Upper lobe of left lung (tissue), 6 donors: ENCODE measurements at regions not wholly inside any gene's neighbourhood (a gene's known extent, or its start where the extent isn't known, plus 50 kb on each side); places are given as distances from the start of the nearest gene placed in this dataset.

ENCODE experiments used
- ATAC-seq, 2 donors: fragments of 200-7000 bp; cut with Tn5 transposase; one replicate each; pipeline ENCODE4 v1.9.1; 2022; ENCODE audit warnings: mild to moderate bottlenecking in 2 of 2, moderate library complexity in 2 of 2; ENCODE audit not compliant: low FRiP score in 2 of 2
- DNase-seq, 2 donors: peaks; one replicate each; pipeline ENCODE4 v3.0.0-alpha.2; 2019 to 2020
- H3K27ac ChIP-seq, 4 donors: fragments of 200-600 bp; sonication (generic); one replicate each; pipeline ENCODE4 v1.5.1; 2016 to 2019
- H3K27me3 ChIP-seq, 4 donors: fragments of 200-600 bp; sonication (generic); one replicate each; pipeline ENCODE4 v1.5.1; 2017 to 2019
- H3K36me3 ChIP-seq, 4 donors: fragments of 200-600 bp; sonication (generic); one replicate each; pipeline ENCODE4 v1.5.1; 2016 to 2019
- H3K4me1 ChIP-seq, 4 donors: fragments of 200-600 bp; sonication (generic); one replicate each; pipeline ENCODE4 v1.5.1; 2018 to 2019
- H3K4me3 ChIP-seq, 4 donors: fragments of 200-600 bp; sonication (generic); one replicate each; pipeline ENCODE4 v1.5.1; 2017 to 2019; ENCODE audit warnings: mild to moderate bottlenecking in 2 of 4, moderate library complexity in 1 of 4
- H3K9me3 ChIP-seq, 4 donors: fragments of 200-600 bp; sonication (generic); one replicate each; pipeline ENCODE4 v1.5.1; 2018 to 2019
- EP300 ChIP-seq, 4 donors: sonication (generic); formaldehyde crosslinking; IDR thresholded peaks; one replicate each; pipeline ENCODE4 v1.5.1; 2017; ENCODE audit warnings: antibody characterized with exemption in 4 of 4, control low read depth in 2 of 4
- POLR2A ChIP-seq, 4 donors: fragments of 450-650 bp; IDR thresholded peaks; one replicate each; pipeline ENCODE4 v1.5.1; 2016 to 2017; ENCODE audit warnings: antibody characterized with exemption in 4 of 4, mild to moderate bottlenecking in 2 of 4
- POLR2AphosphoS5 ChIP-seq, 2 donors: sonication (generic); formaldehyde crosslinking; IDR thresholded peaks; one replicate each; pipeline ENCODE4 v1.5.1; 2017; ENCODE audit warnings: antibody characterized with exemption in 2 of 2
- WGBS, 2 donors: methylation state at CpG; one replicate each; pipeline ENCODE4 v1.1.5; 2017 to 2018; 5-methylcytosine and 5-hydroxymethylcytosine counted together
- TF ChIP-seq, protein P1 (sequence below), 6 experiments: fragments of 450-650 bp in 4 of 6; fragments of 200-600 bp in 2 of 6; sonication (generic) in 2 of 6; IDR thresholded peaks; one replicate each; pipeline ENCODE4 v1.5.1; 2016 to 2019; ENCODE audit warnings: antibody characterized with exemption in 6 of 6
- donor health status: DM: no; HTN: no; CAD: no; lungs with moderate emphysema.
- donor health status: DM: no; HTN: yes; CAD: no; lungs with severe emphysema.

GRCh38 chr1:187517546-187517945 is 688.8 kb downstream of the PLA2G4A start:
- no peak for TF ChIP-seq POLR2AphosphoS5 (IDR thresholded peaks at IDR 0.05)
- TF ChIP-seq POLR2A (IDR thresholded peaks at IDR 0.05): no peak
- TF ChIP-seq EP300 (IDR thresholded peaks at IDR 0.05): no peak
- TF ChIP-seq, protein P1, sequence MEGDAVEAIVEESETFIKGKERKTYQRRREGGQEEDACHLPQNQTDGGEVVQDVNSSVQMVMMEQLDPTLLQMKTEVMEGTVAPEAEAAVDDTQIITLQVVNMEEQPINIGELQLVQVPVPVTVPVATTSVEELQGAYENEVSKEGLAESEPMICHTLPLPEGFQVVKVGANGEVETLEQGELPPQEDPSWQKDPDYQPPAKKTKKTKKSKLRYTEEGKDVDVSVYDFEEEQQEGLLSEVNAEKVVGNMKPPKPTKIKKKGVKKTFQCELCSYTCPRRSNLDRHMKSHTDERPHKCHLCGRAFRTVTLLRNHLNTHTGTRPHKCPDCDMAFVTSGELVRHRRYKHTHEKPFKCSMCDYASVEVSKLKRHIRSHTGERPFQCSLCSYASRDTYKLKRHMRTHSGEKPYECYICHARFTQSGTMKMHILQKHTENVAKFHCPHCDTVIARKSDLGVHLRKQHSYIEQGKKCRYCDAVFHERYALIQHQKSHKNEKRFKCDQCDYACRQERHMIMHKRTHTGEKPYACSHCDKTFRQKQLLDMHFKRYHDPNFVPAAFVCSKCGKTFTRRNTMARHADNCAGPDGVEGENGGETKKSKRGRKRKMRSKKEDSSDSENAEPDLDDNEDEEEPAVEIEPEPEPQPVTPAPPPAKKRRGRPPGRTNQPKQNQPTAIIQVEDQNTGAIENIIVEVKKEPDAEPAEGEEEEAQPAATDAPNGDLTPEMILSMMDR (IDR thresholded peaks at IDR 0.05): no peak
- DNase-seq (no peak), ATAC-seq (no peak)
- Histone ChIP-seq H3K27ac (no peak overlapping the region), H3K4me1 (no peaks in the 10 kb centered on the region), H3K9me3 (no peaks in the 10 kb centered on the region), H3K4me3 (no peak overlapping the region), H3K36me3 (no peaks in the 10 kb centered on the region), H3K27me3 (no peaks in the 10 kb centered on the region)
- 100% methylated on average over 1 of the region's 1 CpG for WGBS, 2 donors

GRCh38 chr1:187527346-187527745 is 698.6 kb downstream of the PLA2G4A start:
- no peak for ATAC-seq
- 80% methylated on average over 3 of the region's 3 CpGs for WGBS, 2 donors
- no peak for DNase-seq

DNA sequence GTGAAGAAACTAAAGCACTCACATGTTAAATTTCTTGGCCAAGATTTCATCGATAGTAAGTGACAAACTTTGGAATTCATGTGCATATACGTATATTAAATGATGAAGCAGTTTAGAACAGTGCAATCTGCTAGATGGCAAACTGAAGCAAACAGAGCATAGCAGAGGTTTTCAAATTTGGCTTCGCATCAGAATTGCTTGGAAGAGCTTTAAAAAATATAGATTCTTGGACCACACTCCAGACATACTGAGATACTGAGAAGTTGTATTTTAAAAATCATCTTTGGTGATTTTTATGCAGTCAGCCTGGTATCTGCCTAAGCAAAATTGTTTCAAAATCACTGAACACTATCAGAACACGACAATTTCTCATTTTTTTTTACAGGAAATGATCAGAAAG is 709.2 kb downstream of the PLA2G4A start:
- Histone ChIP-seq H3K4me1 (no peaks in the 10 kb centered on the region), H3K27ac (no peak overlapping the region), H3K27me3 (no peaks in the 10 kb centered on the region), H3K9me3 (no peaks in the 10 kb centered on the region), H3K36me3 (no peaks in the 10 kb centered on the region), H3K4me3 (no peak overlapping the region)
- ATAC-seq (no peak), DNase-seq (no peak)
- TF ChIP-seq, protein P1 (IDR thresholded peaks at IDR 0.05): no peak
- WGBS, 2 donors: 65 to 66% methylated on average over 4 of the region's 4 CpGs

More at GRCh38 chr1:187527346-187527745, 698.6 kb downstream of the PLA2G4A start:
- H3K4me1 ChIP-seq: no peaks in the 10 kb centered on the region
- TF ChIP-seq POLR2A (IDR thresholded peaks at IDR 0.05) (no peak), POLR2AphosphoS5 (IDR thresholded peaks at IDR 0.05) (no peak), EP300 (IDR thresholded peaks at IDR 0.05) (no peak)
- TF ChIP-seq, protein P1 (IDR thresholded peaks at IDR 0.05): no peak
- no peak overlapping the region for H3K4me3 ChIP-seq
- H3K9me3 ChIP-seq: no peaks in the 10 kb centered on the region
- H3K36me3 ChIP-seq: no peaks in the 10 kb centered on the region
- no peaks in the 10 kb centered on the region for H3K27me3 ChIP-seq
- H3K27ac ChIP-seq: no peak overlapping the region

GRCh38 chr1:187549540-187549939 is 720.8 kb downstream of the PLA2G4A start:
- no peaks in the 10 kb centered on the region for H3K36me3 ChIP-seq
- no peak for ATAC-seq

DNA sequence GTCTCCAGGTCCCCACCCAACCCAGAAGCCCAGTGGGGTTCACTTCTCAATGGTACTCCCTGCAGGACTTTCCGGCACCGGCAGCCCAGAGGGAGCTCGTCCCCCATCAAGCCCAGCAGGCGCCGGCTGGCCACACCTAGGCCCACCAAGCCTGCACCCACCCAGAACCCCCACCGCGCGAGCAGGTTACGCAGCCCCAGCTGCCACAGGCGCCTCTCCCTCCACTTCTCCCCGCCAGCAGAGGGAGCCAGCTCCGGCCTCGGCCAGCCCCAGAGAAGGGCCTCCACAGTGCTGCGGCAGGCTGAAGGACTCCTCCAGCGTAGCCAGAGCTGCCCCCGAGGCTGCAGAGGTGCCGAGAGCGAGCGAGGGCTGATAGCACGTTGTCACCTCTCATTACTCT is 722.3 kb downstream of the PLA2G4A start:
- TF ChIP-seq, protein P1 (IDR thresholded peaks at IDR 0.05): no peak
- TF ChIP-seq POLR2AphosphoS5 (IDR thresholded peaks at IDR 0.05) (no peak), EP300 (IDR thresholded peaks at IDR 0.05) (no peak), POLR2A (IDR thresholded peaks at IDR 0.05) (no peak)
- ATAC-seq (peak in 1 of 2 donors; percentile 53), DNase-seq (peak in 1 of 2 donors; percentile 73)
- H3K36me3 ChIP-seq: no peaks in the 10 kb centered on the region
- H3K27me3 ChIP-seq: no peaks in the 10 kb centered on the region
- WGBS, 2 donors: 97% methylated on average over 12 to 20 of the region's 20 CpGs
- no peaks in the 10 kb centered on the region for H3K9me3 ChIP-seq
- no peaks in the 10 kb centered on the region for H3K4me1 ChIP-seq
- H3K27ac ChIP-seq: no peak overlapping the region
- H3K4me3 ChIP-seq: no peak overlapping the region

More at GRCh38 chr1:187549540-187549939, 720.8 kb downstream of the PLA2G4A start:
- H3K4me1 ChIP-seq: no peaks in the 10 kb centered on the region
- TF ChIP-seq POLR2AphosphoS5 (IDR thresholded peaks at IDR 0.05) (no peak), POLR2A (IDR thresholded peaks at IDR 0.05) (no peak), EP300 (IDR thresholded peaks at IDR 0.05) (no peak)
- TF ChIP-seq, protein P1 (IDR thresholded peaks at IDR 0.05): no peak
- H3K27ac ChIP-seq: no peak overlapping the region
- H3K9me3 ChIP-seq: no peaks in the 10 kb centered on the region
- H3K27me3 ChIP-seq: no peaks in the 10 kb centered on the region
- H3K4me3 ChIP-seq: no peak overlapping the region
- 83 to 84% methylated on average over 3 of the region's 3 CpGs for WGBS, 2 donors
- DNase-seq: no peak
